ENCODE measurements at regions not wholly inside any gene's neighbourhood (a gene's known extent, or its start where the extent isn't known, plus 50 kb on each side); places are given as distances from the start of the nearest gene placed in this dataset.

DNA sequence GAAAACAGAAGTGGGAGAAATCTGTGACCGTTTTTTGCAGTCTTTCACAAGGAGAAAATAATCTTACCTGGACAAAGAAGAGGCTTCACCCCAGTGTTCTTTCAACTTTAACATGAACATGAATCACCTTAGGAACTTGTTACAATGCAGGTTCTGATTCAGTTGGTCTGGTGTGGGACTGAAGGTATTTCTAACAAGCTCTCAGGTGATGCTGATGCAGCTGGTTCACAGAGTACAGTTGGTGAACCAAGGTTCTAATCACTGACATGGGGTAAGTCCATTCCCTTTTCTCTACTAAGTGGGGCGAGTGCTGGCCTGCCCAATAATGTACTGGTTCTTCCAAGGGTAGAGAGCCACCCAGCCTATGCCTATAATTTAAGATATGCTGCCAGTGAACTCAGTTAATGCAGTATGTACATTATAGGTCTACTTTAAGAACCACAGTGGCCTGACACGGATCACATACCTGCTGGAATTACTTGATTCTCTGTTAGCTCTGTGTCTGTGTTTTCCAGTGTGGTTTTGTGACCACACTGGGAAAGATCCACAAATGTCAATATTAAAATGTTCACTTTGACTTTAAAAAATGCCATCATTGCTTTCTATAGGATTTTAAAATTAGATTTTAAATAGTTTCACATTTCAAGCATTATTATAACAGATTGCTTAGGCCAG, 304.1 kb downstream of the ZNF621 start:
- Histone ChIP-seq H3K4me1 (ENCODE audit: insufficient read depth) (no peaks in the 10 kb centered on the region), H3K9me2 (replicated peaks; ENCODE audit: insufficient read depth) (no peaks in the 10 kb centered on the region), H3K27ac (no peak overlapping the region), H4K20me1 (ENCODE audit: insufficient read depth, poor library complexity, severe bottlenecking) (no peaks in the 10 kb centered on the region), H2AFZ (no peak overlapping the region), H3K79me2 (no peaks in the 10 kb centered on the region), H3K36me3 (replicated peaks; ENCODE audit: insufficient read depth, low read depth) (no peaks in the 10 kb centered on the region), H3K4me3 (no peak overlapping the region), H3K27me3 (no peaks in the 10 kb centered on the region), H3K4me2 (no peak overlapping the region), H3K9me3 (ENCODE audit: low read depth) (no peaks in the 10 kb centered on the region)
- 87% methylated on average over 3 of the region's 3 CpGs for WGBS (ENCODE audit: low lambda C conversion rate, missing lambda C conversion rate)
- TF ChIP-seq EZH2phosphoT487 (IDR thresholded peaks at IDR 0.05; ENCODE audit: low read depth, severe bottlenecking, unreplicated experiment) (no peak), EZH2 (IDR thresholded peaks at IDR 0.05; ENCODE audit: borderline replicate concordance) (no peak), CTCF (IDR thresholded peaks at IDR 0.05; ENCODE audit: poor library complexity) (no peak)
- DNase-seq (ENCODE audit: low spot score): no peak

DNA sequence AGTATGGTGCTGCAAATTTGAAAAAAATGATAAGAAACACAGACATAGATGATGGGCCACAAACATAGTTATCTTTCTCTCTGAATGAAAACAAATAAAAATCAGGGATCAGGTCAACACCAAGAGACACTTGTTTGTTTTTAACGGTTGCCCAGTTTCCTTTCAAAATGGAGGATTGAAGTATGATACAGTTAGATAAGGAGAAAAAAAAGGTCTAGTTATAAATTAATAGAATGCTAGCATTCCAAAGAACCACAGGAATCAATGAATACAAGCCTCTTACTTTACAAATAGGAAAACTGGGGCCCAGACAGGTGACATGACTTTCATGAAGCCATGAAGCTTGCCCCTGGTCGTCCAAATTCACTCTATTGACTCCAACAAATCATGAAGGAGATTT, 305.1 kb downstream of the ZNF621 start:
- no peaks in the 10 kb centered on the region for H3K27me3 ChIP-seq
- WGBS (ENCODE audit: low lambda C conversion rate, missing lambda C conversion rate): 62% methylated on average over 2 of the region's 2 CpGs
- no peak overlapping the region for H3K27ac ChIP-seq
- H3K9me2 ChIP-seq (replicated peaks; ENCODE audit: insufficient read depth): no peaks in the 10 kb centered on the region
- no peak for TF ChIP-seq CTCF (IDR thresholded peaks at IDR 0.05; ENCODE audit: poor library complexity)
- TF ChIP-seq EZH2 (IDR thresholded peaks at IDR 0.05; ENCODE audit: borderline replicate concordance): no peak
- no peak for TF ChIP-seq EZH2phosphoT487 (IDR thresholded peaks at IDR 0.05; ENCODE audit: low read depth, severe bottlenecking, unreplicated experiment)
- H2AFZ ChIP-seq: no peak overlapping the region
- DNase-seq (ENCODE audit: low spot score): no peak
- no peaks in the 10 kb centered on the region for H4K20me1 ChIP-seq (ENCODE audit: insufficient read depth, poor library complexity, severe bottlenecking)
- H3K4me3 ChIP-seq: no peak overlapping the region
- H3K79me2 ChIP-seq: no peaks in the 10 kb centered on the region
- H3K9me3 ChIP-seq (ENCODE audit: low read depth): no peaks in the 10 kb centered on the region
- H3K4me2 ChIP-seq: no peak overlapping the region
- H3K36me3 ChIP-seq (replicated peaks; ENCODE audit: insufficient read depth, low read depth): no peaks in the 10 kb centered on the region
- H3K4me1 ChIP-seq (ENCODE audit: insufficient read depth): no peaks in the 10 kb centered on the region

- H2AFZ ChIP-seq: no peak overlapping the region
- H4K20me1 ChIP-seq (ENCODE audit: insufficient read depth, poor library complexity, severe bottlenecking): no peaks in the 10 kb centered on the region
- no peaks in the 10 kb centered on the region for H3K4me1 ChIP-seq (ENCODE audit: insufficient read depth)
- no peak overlapping the region for H3K4me3 ChIP-seq
- no peaks in the 10 kb centered on the region for H3K9me3 ChIP-seq (ENCODE audit: low read depth)
- H3K4me2 ChIP-seq: no peak overlapping the region
- H3K79me2 ChIP-seq: no peaks in the 10 kb centered on the region
- H3K36me3 ChIP-seq (replicated peaks; ENCODE audit: insufficient read depth, low read depth): no peaks in the 10 kb centered on the region
- 94% methylated on average over 2 of the region's 2 CpGs for WGBS (ENCODE audit: low lambda C conversion rate, missing lambda C conversion rate)
- TF ChIP-seq EZH2phosphoT487 (IDR thresholded peaks at IDR 0.05; ENCODE audit: low read depth, severe bottlenecking, unreplicated experiment) (no peak), EZH2 (IDR thresholded peaks at IDR 0.05; ENCODE audit: borderline replicate concordance) (no peak), CTCF (IDR thresholded peaks at IDR 0.05; ENCODE audit: poor library complexity) (no peak)
- H3K9me2 ChIP-seq (replicated peaks; ENCODE audit: insufficient read depth): no peaks in the 10 kb centered on the region
- DNase-seq (ENCODE audit: low spot score): no peak
- no peaks in the 10 kb centered on the region for H3K27me3 ChIP-seq
- H3K27ac ChIP-seq: no peak overlapping the region
Measured at GRCh38 chr3:40837300-40837699, 312.5 kb downstream of the ZNF621 start.

Measured in hepatocyte (in vitro differentiated cells).